ENCODE measurements at regions not wholly inside any gene's neighbourhood (a gene's known extent, or its start where the extent isn't known, plus 50 kb on each side); places are given as distances from the start of the nearest gene placed in this dataset.

DNA sequence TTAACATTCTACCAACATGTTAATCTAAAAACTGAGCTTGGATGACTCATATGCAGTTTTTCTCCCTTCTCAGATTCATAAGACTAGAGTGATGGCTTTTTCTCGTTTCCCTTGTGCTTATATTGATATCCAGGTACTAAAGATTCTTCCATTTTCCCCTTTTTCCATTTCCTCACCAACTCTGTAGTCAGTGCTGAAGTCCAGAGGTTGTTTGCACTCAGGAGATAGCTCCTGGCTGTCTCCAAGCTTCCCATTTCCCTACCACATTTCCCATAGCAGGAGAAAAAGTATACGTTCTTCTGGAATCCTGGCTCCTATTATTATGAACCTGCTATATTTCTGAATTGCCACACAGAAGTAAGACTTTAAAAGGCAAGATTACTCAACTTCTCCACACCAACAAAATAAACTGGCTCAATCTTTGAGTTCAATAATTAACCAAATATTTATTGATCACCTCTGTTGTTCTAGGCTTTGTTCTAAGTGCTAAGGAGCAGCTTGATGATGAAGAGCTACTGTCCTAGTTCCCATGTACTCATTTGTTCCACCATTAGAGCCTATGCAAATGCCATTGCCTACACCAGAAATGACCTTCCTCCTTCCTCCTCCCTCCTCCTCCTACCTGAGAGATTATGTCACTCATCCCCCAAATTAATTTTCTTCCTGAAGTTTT is 454.4 kb upstream of the RPS6KA3 start:
- TF ChIP-seq CTCF (conservative IDR thresholded peaks at IDR 0.05) (no peak), ZFX (IDR thresholded peaks at IDR 0.05) (no peak)

GRCh38 chrX:20718592-20719380 is 452.1 kb upstream of the RPS6KA3 start:
- no peak for TF ChIP-seq CTCF (conservative IDR thresholded peaks at IDR 0.05)
- TF ChIP-seq ZFX (IDR thresholded peaks at IDR 0.05) = no peak
- H3K27ac ChIP-seq = no peak overlapping the region

More for the DNA sequence above, 454.4 kb upstream of the RPS6KA3 start:
- no peak overlapping the region for H3K27ac ChIP-seq

DNA sequence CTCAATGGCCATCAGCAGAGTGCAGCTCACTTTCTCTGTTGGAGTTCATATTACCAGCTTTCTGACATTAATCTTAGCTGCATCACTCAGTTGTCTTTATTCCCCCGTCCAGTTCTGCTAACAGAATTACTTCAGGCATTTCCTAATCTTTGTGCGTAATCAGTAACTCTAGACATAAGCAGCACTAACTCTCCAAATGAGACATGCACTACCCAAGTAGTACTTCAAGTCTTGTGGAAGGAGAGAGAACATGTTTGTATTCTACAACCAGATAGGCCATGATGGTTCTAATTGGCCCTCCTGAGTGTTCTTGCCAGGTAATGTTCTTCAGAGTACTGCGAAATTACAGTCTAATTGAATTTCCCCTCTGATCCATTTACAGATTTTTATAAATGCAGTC is 448.5 kb upstream of the RPS6KA3 start:
- TF ChIP-seq CTCF (conservative IDR thresholded peaks at IDR 0.05) (no peak), ZFX (IDR thresholded peaks at IDR 0.05) (no peak)
- H3K27ac ChIP-seq = no peak overlapping the region

GRCh38 chrX:20712811-20713210 is 446.1 kb upstream of the RPS6KA3 start:
- no peak overlapping the region for H3K27ac ChIP-seq
- TF ChIP-seq CTCF (conservative IDR thresholded peaks at IDR 0.05) (no peak), ZFX (IDR thresholded peaks at IDR 0.05) (no peak)

DNA sequence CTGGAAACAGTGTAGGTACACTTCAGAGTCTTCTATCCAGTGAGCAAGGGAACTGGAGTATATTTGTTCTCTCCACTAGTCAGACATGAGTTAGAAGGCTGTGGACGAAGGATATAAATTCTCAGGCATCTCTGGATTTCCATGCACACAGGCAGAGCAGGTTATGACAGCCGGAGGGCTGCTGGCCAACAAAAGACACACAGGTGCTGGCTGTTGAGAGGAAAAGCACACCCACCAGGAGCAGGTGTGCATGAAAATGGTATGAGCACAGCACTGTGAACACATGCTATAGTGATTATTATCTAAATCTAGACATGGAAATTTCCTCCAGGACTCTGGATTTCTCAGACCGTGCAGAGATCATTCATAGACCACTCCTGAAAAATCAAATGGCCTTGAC is 444.7 kb upstream of the RPS6KA3 start:
- H3K27ac ChIP-seq = no peak overlapping the region
- no peak for TF ChIP-seq ZFX (IDR thresholded peaks at IDR 0.05)
- no peak for TF ChIP-seq CTCF (conservative IDR thresholded peaks at IDR 0.05)

GRCh38 chrX:20693078-20693477 is 426.4 kb upstream of the RPS6KA3 start:
- no peak overlapping the region for H3K27ac ChIP-seq
- no peak for TF ChIP-seq CTCF (conservative IDR thresholded peaks at IDR 0.05)
- no peak for TF ChIP-seq ZFX (IDR thresholded peaks at IDR 0.05)

DNA sequence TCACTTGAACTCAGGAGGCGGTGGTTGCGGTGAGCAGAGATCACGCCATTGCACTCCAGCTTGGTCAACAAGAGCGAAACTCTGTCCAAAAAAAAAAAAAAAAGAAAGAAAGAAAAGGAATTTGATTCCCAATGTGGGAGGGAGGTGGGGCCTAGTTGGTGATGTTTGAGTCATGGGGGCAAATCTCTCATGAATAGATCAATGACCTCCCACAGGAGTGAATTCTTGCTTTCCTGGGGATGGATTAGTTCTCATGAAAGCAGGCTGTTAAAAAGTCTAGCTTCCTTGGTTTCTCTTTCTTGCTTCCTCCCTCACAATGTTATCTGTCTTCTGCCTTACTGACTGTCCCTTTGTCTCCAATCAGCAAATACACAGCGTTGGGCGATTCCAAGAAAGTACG is 419.5 kb upstream of the RPS6KA3 start:
- H3K27ac ChIP-seq = no peak overlapping the region
- TF ChIP-seq ZFX (IDR thresholded peaks at IDR 0.05) (no peak), CTCF (conservative IDR thresholded peaks at IDR 0.05) (no peak)
